ENCODE measurements at regions not wholly inside any gene's neighbourhood (a gene's known extent, or its start where the extent isn't known, plus 50 kb on each side); places are given as distances from the start of the nearest gene placed in this dataset.

GRCh38 chr3:34256791-34257190 is 458.4 kb downstream of the PDCD6IP start:
- TF ChIP-seq CTCF (IDR thresholded peaks at IDR 0.05; ENCODE audit: low read depth, low read length) (no peak), POLR2A (IDR thresholded peaks at IDR 0.05; ENCODE audit: extremely low read depth, insufficient read length) (no peak)
